ENCODE measurements at regions not wholly inside any gene's neighbourhood (a gene's known extent, or its start where the extent isn't known, plus 50 kb on each side); places are given as distances from the start of the nearest gene placed in this dataset.

DNA sequence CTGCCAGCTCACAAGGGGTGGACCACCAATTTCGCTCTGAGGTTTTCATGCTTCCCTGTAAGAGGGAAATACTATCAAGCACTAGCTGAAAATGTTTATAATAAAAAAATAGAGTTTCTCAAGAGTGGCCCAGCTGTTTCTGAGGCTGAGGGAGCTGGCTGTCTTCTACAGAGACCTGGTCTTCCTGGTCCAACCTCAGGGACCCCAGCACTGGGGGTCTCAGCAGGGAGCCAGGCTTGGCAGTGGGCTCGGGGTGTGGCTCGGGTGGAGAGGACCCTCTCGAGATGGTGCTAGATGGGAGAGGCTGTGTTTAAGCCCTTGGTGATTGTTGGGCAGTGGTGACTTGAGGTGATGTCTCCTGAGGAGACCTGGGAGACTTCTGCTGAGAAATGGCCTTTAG, 87.3 kb upstream of the SHH start:
- no peak for TF ChIP-seq EZH2 (IDR thresholded peaks at IDR 0.05; ENCODE audit: low read length, missing control alignments)
- TF ChIP-seq, protein P1, sequence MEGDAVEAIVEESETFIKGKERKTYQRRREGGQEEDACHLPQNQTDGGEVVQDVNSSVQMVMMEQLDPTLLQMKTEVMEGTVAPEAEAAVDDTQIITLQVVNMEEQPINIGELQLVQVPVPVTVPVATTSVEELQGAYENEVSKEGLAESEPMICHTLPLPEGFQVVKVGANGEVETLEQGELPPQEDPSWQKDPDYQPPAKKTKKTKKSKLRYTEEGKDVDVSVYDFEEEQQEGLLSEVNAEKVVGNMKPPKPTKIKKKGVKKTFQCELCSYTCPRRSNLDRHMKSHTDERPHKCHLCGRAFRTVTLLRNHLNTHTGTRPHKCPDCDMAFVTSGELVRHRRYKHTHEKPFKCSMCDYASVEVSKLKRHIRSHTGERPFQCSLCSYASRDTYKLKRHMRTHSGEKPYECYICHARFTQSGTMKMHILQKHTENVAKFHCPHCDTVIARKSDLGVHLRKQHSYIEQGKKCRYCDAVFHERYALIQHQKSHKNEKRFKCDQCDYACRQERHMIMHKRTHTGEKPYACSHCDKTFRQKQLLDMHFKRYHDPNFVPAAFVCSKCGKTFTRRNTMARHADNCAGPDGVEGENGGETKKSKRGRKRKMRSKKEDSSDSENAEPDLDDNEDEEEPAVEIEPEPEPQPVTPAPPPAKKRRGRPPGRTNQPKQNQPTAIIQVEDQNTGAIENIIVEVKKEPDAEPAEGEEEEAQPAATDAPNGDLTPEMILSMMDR (conservative IDR thresholded peaks at IDR 0.05 in 1 of 2, IDR thresholded peaks at IDR 0.05 in 1 of 2; ENCODE audit: low read depth in 1 of 2, low read length in 2 of 2): no peak
